ENCODE measurements at regions not wholly inside any gene's neighbourhood (a gene's known extent, or its start where the extent isn't known, plus 50 kb on each side); places are given as distances from the start of the nearest gene placed in this dataset.

DNA sequence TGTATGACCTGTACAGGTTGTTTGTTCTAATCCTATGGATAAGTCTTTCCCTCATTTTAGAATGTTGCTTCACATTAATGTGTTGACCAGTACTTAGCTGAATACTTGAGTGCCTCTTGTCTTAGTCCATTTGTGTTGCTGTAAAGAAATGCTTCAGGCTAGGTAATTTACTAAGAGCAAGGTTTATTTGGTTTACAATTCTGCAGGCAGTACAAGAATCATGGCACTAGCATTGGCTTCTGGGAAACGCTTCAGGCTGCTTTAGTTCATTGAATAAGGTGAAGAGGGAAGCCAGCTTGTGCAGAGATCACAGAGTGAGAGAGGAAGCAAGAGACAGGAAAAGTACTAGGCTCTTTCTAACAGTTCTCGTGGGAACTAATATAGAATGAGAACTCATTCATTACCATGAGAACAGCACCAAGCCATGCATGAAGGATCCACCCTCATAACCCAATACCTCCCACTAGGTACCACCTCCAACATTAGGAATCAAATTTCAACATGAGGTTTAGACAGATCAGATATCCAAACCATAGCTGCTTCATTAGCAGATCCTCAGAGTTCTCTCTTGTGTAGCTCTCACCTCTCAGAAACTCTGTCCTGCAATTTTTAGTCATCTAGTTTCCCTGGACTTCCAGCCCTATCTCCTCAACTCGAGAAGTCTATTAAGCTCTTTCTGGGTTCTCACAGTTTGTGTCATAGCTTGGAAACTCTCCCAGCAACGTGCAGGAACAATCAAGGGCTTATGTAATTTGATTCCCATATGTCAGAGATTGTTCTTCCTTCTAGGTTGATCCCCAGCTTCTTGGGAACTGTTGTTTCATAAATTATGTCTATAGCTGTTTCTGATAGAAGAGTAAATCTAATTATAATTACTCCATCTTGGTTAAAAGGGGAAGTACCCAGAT is 2082.3 kb upstream of the CELF4 start:
- H3K4me3 ChIP-seq (ENCODE audit: low read depth, low read length), result no peak overlapping the region
- TF ChIP-seq POLR2A (IDR thresholded peaks at IDR 0.05; ENCODE audit: extremely low read depth, insufficient read length), result no peak
- TF ChIP-seq MAX (IDR thresholded peaks at IDR 0.05; ENCODE audit: low read depth, low read length), result no peak
- no peak for TF ChIP-seq CTCF (IDR thresholded peaks at IDR 0.05; ENCODE audit: low read depth, low read length)
- no peak for DNase-seq (ENCODE audit: low read depth)

- no peak overlapping the region for H3K4me3 ChIP-seq (ENCODE audit: low read depth, low read length)
- no peak for TF ChIP-seq CTCF (IDR thresholded peaks at IDR 0.05; ENCODE audit: low read depth, low read length)
- TF ChIP-seq MAX (IDR thresholded peaks at IDR 0.05; ENCODE audit: low read depth, low read length), result no peak
- no peak for TF ChIP-seq POLR2A (IDR thresholded peaks at IDR 0.05; ENCODE audit: extremely low read depth, insufficient read length)
- DNase-seq (ENCODE audit: low read depth), result no peak
Observed at GRCh38 chr18:39638224-39638623, 2072.6 kb upstream of the CELF4 start.

GRCh38 chr18:39636931-39637330 is 2071.3 kb upstream of the CELF4 start:
- TF ChIP-seq CTCF (IDR thresholded peaks at IDR 0.05; ENCODE audit: low read depth, low read length), result no peak
- TF ChIP-seq MYC (IDR thresholded peaks at IDR 0.05; ENCODE audit: low read depth, low read length), result no peak
- TF ChIP-seq POLR2A (IDR thresholded peaks at IDR 0.05; ENCODE audit: extremely low read depth, insufficient read length), result no peak
- TF ChIP-seq MAX (IDR thresholded peaks at IDR 0.05; ENCODE audit: low read depth, low read length), result no peak

DNA sequence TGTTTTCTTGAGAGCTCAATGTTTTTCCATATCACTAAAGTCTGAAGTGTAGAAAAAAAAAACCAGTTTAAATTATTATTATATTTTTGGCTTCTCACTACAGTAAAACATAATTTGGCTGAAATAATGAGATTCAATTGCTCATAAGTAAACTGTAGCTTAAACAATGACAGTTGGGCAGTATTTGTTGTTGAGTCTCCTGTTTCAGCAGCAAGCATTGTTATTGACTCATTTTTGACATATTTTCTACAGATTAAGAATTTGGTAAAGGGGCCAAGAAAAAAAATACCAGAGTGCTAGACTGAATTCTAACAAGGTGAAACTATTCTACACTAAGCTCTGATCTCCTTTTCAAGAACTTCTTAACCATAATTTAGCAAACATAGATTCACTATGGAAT is 2070.4 kb upstream of the CELF4 start:
- no peak for DNase-seq (ENCODE audit: low read depth)
- no peak overlapping the region for H3K4me3 ChIP-seq (ENCODE audit: low read depth, low read length)
- TF ChIP-seq CTCF (IDR thresholded peaks at IDR 0.05; ENCODE audit: low read depth, low read length) (no peak), MYC (IDR thresholded peaks at IDR 0.05; ENCODE audit: low read depth, low read length) (no peak), MAX (IDR thresholded peaks at IDR 0.05; ENCODE audit: low read depth, low read length) (no peak), POLR2A (IDR thresholded peaks at IDR 0.05; ENCODE audit: extremely low read depth, insufficient read length) (no peak)

More at GRCh38 chr18:39636931-39637330, 2071.3 kb upstream of the CELF4 start:
- DNase-seq (ENCODE audit: low read depth), result no peak
- no peak overlapping the region for H3K4me3 ChIP-seq (ENCODE audit: low read depth, low read length)

- TF ChIP-seq POLR2A (IDR thresholded peaks at IDR 0.05; ENCODE audit: extremely low read depth, insufficient read length) (no peak), MAX (IDR thresholded peaks at IDR 0.05; ENCODE audit: low read depth, low read length) (no peak), MYC (IDR thresholded peaks at IDR 0.05; ENCODE audit: low read depth, low read length) (no peak), CTCF (IDR thresholded peaks at IDR 0.05; ENCODE audit: low read depth, low read length) (no peak)
- DNase-seq (ENCODE audit: low read depth), result no peak
Observed at GRCh38 chr18:39635192-39635591, 2069.6 kb upstream of the CELF4 start.

More at GRCh38 chr18:39635192-39635591, 2069.6 kb upstream of the CELF4 start:
- H3K4me3 ChIP-seq (ENCODE audit: low read depth, low read length), result no peak overlapping the region
